ENCODE measurements at regions not wholly inside any gene's neighbourhood (a gene's known extent, or its start where the extent isn't known, plus 50 kb on each side); places are given as distances from the start of the nearest gene placed in this dataset.

DNA sequence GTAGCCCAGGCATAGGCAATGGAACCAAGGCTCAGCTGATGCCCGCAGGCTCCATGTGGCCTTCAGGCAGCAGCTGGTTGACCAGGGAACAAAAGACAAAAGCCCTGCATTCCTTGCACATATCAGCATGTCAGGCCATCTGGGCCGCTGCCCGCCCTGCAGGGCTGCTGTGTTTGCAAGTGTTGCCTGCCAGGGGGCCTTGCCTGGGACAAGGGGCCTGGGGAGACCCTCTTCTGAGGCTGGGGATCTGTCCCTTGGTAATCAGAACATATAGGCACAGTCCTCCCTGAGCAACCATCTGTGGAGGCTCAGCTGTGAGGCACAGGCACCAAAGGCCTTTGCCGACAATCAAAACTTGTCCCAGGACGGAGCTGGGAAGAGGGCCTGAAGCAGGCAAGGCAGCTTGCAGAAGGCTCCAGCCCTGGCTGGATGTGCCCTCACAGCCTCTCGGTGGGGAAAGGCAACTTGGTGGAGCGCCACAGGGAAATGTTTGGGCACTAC is 138.2 kb downstream of the TPRA1 start:
- TF ChIP-seq POLR2A (IDR thresholded peaks at IDR 0.05; ENCODE audit: low read depth, low read length) (no peak), BHLHE40 (IDR thresholded peaks at IDR 0.05; ENCODE audit: low read depth, low read length) (no peak)
- TF ChIP-seq, protein P1, sequence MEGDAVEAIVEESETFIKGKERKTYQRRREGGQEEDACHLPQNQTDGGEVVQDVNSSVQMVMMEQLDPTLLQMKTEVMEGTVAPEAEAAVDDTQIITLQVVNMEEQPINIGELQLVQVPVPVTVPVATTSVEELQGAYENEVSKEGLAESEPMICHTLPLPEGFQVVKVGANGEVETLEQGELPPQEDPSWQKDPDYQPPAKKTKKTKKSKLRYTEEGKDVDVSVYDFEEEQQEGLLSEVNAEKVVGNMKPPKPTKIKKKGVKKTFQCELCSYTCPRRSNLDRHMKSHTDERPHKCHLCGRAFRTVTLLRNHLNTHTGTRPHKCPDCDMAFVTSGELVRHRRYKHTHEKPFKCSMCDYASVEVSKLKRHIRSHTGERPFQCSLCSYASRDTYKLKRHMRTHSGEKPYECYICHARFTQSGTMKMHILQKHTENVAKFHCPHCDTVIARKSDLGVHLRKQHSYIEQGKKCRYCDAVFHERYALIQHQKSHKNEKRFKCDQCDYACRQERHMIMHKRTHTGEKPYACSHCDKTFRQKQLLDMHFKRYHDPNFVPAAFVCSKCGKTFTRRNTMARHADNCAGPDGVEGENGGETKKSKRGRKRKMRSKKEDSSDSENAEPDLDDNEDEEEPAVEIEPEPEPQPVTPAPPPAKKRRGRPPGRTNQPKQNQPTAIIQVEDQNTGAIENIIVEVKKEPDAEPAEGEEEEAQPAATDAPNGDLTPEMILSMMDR (conservative IDR thresholded peaks at IDR 0.05; ENCODE audit: low read depth, low read length), result no peak
- TF ChIP-seq, protein P2, sequence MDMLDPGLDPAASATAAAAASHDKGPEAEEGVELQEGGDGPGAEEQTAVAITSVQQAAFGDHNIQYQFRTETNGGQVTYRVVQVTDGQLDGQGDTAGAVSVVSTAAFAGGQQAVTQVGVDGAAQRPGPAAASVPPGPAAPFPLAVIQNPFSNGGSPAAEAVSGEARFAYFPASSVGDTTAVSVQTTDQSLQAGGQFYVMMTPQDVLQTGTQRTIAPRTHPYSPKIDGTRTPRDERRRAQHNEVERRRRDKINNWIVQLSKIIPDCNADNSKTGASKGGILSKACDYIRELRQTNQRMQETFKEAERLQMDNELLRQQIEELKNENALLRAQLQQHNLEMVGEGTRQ (IDR thresholded peaks at IDR 0.05; ENCODE audit: low read depth, low read length), result no peak

Measured in IMR-90 (cell line).